Pancreas (tissue), 10 donors: ENCODE measurements at regions not wholly inside any gene's neighbourhood (a gene's known extent, or its start where the extent isn't known, plus 50 kb on each side); places are given as distances from the start of the nearest gene placed in this dataset.

Experiments used
- ATAC-seq, 4 donors: fragments of 200-7000 bp; cut with Tn5 transposase; one replicate each; pipeline versions ENCODE4 v1.8.0 to v1.9.1; 2020; ENCODE audit warnings: mild to moderate bottlenecking in 4 of 4, moderate library complexity in 4 of 4
- DNase-seq, 6 donors: peaks; one replicate each; pipeline ENCODE4 v3.0.0-alpha.2; 2020
- FAIRE-seq: peaks from 2 replicates; lab custom pipeline; 2012; peaks lifted over from hg19 to GRCh38; lab: Jason Lieb, UNC
- H3K27ac ChIP-seq, 4 donors: fragments of 200-600 bp; sonication (generic); 1 replicate in 3 of 4; 2 replicates in 1 of 4; pipeline versions ENCODE4 v1.5.0 to v1.8.0; 2020
- H3K27me3 ChIP-seq, 4 donors: fragments of 200-600 bp; one replicate each; pipeline ENCODE4 v1.8.0; 2021
- H3K36me3 ChIP-seq, 3 donors: fragments of 200-600 bp; sonication (generic) in 1 of 3; one replicate each; pipeline versions ENCODE4 v1.5.0 to v1.8.0; 2020 to 2021
- H3K4me1 ChIP-seq, 3 donors: fragments of 200-600 bp; one replicate each; pipeline ENCODE4 v1.8.0; 2021
- H3K4me3 ChIP-seq, 4 donors: fragments of 200-600 bp; sonication (generic) in 2 of 4; one replicate each; pipeline versions ENCODE4 v1.5.0 to v1.8.0; 2020 to 2021
- H3K9me3 ChIP-seq, 4 donors: fragments of 200-600 bp; one replicate each; pipeline ENCODE4 v1.8.0; 2021
- CTCF ChIP-seq, 4 donors: fragments of 200-600 bp; sonication (generic) in 3 of 4; IDR thresholded peaks; one replicate each; pipeline versions ENCODE4 v1.5.0 to v1.8.0; 2021; ENCODE audit warnings: antibody characterized with exemption in 4 of 4
- WGBS, 2 donors: extraction: QIAGEN DNeasy Blood & Tissue Kit; methylation state at CpG; one replicate each; pipeline ENCODE4 v1.1.7; 2013; 5-methylcytosine and 5-hydroxymethylcytosine counted together
- intact Hi-C, 3 donors: fragments of 100-400 bp; cut with DNase I; formaldehyde crosslinking; loops; one replicate each; pipeline versions ENCODE4 v1.11.1 to v1.14.2; 2022
- donor health status: healthy with polysubstance abuse.
- donor health status: DM: no; HTN: no; CAD: no; lungs with moderate emphysema.
- donor health status: DM: no; HTN: no; CAD: no.
- donor health status: control.
- donor health status: control.
- donor health status: Bipolar disorder and iron deficiency.
- donor health status: DM: yes; HTN: yes; CAD: no.
- donor health status: DM: no; HTN: no; CAD: no.
- donor health status: DM: no; HTN: no; CAD: no.
- donor health status: DM: yes; HTN: yes; CAD: no.

- H3K9me3 ChIP-seq, result no peaks in the 10 kb centered on the region
- no peak for TF ChIP-seq CTCF (IDR thresholded peaks at IDR 0.05)
- FAIRE-seq (no peak), DNase-seq (no peak), ATAC-seq (peak in 2 of 4 donors; percentile 34 to 55)
- H3K4me1 ChIP-seq, result peaks cover 0 to 3% (median 0%) of the 10 kb centered on the region in 3 donors
- no peak overlapping the region for H3K4me3 ChIP-seq
- H3K27me3 ChIP-seq, result no peaks in the 10 kb centered on the region
- H3K27ac ChIP-seq, result no peak overlapping the region
- WGBS, 2 donors, result 45 to 53% methylated on average over 4 of the region's 4 CpGs
- H3K36me3 ChIP-seq, result no peaks in the 10 kb centered on the region
- intact Hi-C loops, result no loop called here
These were observed 695.5 kb downstream of the INHBA start for GRCh38 chr7:41007351-41007751.

- ATAC-seq (peak in 3 of 4 donors; percentile 29 to 53 (median 42)), DNase-seq (no peak), FAIRE-seq (no peak)
- intact Hi-C loops, result no loop called here
- no peaks in the 10 kb centered on the region for H3K9me3 ChIP-seq
- 25 to 41% methylated on average over 2 of the region's 2 CpGs for WGBS, 2 donors
- no peak overlapping the region for H3K27ac ChIP-seq
- H3K36me3 ChIP-seq, result no peaks in the 10 kb centered on the region
- peaks cover 0 to 3% (median 0%) of the 10 kb centered on the region in 3 donors for H3K4me1 ChIP-seq
- no peak overlapping the region for H3K4me3 ChIP-seq
- no peaks in the 10 kb centered on the region for H3K27me3 ChIP-seq
- no peak for TF ChIP-seq CTCF (IDR thresholded peaks at IDR 0.05)
These were observed 696.4 kb downstream of the INHBA start for GRCh38 chr7:41006306-41006995.

GRCh38 chr7:41005374-41005901 is 697.5 kb downstream of the INHBA start:
- 67 to 82% methylated on average over 2 of the region's 2 CpGs for WGBS, 2 donors
- no peaks in the 10 kb centered on the region for H3K9me3 ChIP-seq
- FAIRE-seq, result no peak
- no peak for TF ChIP-seq CTCF (IDR thresholded peaks at IDR 0.05)
- no peaks in the 10 kb centered on the region for H3K27me3 ChIP-seq
- peaks cover 0 to 3% (median 0%) of the 10 kb centered on the region in 3 donors for H3K4me1 ChIP-seq
- no peak for DNase-seq
- H3K36me3 ChIP-seq, result no peaks in the 10 kb centered on the region
- no peak overlapping the region for H3K27ac ChIP-seq
- peak in 2 of 4 donors; percentile 28 to 33 for ATAC-seq
- intact Hi-C loops, result no loop called here
- no peak overlapping the region for H3K4me3 ChIP-seq

- intact Hi-C loops, result no loop called here
- WGBS, 2 donors, result 73 to 84% methylated on average over 3 of the region's 3 CpGs
- H3K4me1 ChIP-seq, result peaks cover 0 to 3% (median 0%) of the 10 kb centered on the region in 3 donors
These were observed 698.9 kb downstream of the INHBA start for GRCh38 chr7:41003977-41004376.

More at GRCh38 chr7:41003977-41004376, 698.9 kb downstream of the INHBA start:
- Histone ChIP-seq H3K4me3 (no peak overlapping the region), H3K9me3 (no peaks in the 10 kb centered on the region), H3K27ac (no peak overlapping the region), H3K36me3 (no peaks in the 10 kb centered on the region), H3K27me3 (no peaks in the 10 kb centered on the region)
- DNase-seq (no peak), FAIRE-seq (no peak), ATAC-seq (no peak)
- no peak for TF ChIP-seq CTCF (IDR thresholded peaks at IDR 0.05)
